GM12878 (cell line): ENCODE measurements at regions not wholly inside any gene's neighbourhood (a gene's known extent, or its start where the extent isn't known, plus 50 kb on each side); places are given as distances from the start of the nearest gene placed in this dataset.

Experiments used
- ATAC-seq: fragments of 200-7000 bp; cut with Tn5 transposase; 3 replicates; pipeline ENCODE4 v1.9.1; 2020; ENCODE audit warnings: mild to moderate bottlenecking, moderate library complexity
- BruUV-seq: library from RNA; stranded (reverse); fragments of 400-500 nt; replicated peaks from 2 replicates; lab custom pipeline; 2021; lab: Mats Ljungman, UMichigan
- CTCF ChIA-PET: fragments of 300-600 bp; sonication (Branson Sonifier 250); formaldehyde crosslinking; extraction: SDS; loops from one replicate; lab custom pipeline; 2021; ENCODE audit warnings: inconsistent platforms; lab: Yijun Ruan, JAX
- POLR2A ChIA-PET: fragments of 350-600 bp; formaldehyde crosslinking; extraction: SDS; loops from one replicate; lab custom pipeline; 2021; ENCODE audit warnings: inconsistent platforms; lab: Charles Lee
- RAD21 ChIA-PET: fragments of 300-600 bp; sonication (Branson Sonifier 250); formaldehyde crosslinking; loops from one replicate; lab custom pipeline; 2023; ENCODE audit warnings: antibody characterized with exemption; ENCODE audit not compliant: unreplicated experiment; lab: Charles Lee
- SMC1A ChIA-PET: fragments of 300-600 bp; sonication (Branson Sonifier 250); formaldehyde crosslinking; loops from one replicate; lab custom pipeline; 2023; ENCODE audit not compliant: unreplicated experiment, uncharacterized antibody; lab: Charles Lee
- DNase-seq: peaks from one replicate; pipeline ENCODE4 v3.0.0-alpha.2; 2011; ENCODE audit warnings: low read depth, low spot score
- FAIRE-seq: peaks from 3 replicates; lab custom pipeline; 2011; peaks lifted over from hg19 to GRCh38; lab: Jason Lieb, UNC
- H2AFZ ChIP-seq: 2 replicates; pipeline ENCODE4 v1.6.0; 2011; ENCODE audit warnings: low read depth, low read length, control low read depth; ENCODE audit not compliant: control insufficient read depth
- H3K27ac ChIP-seq: 2 replicates; pipeline ENCODE4 v1.5.1; 2011; ENCODE audit warnings: control low read depth; ENCODE audit not compliant: control insufficient read depth, insufficient read depth
- H3K27me3 ChIP-seq, 2 experiments: replicated peaks in 1 of 2; 2 replicates each; pipeline versions ENCODE4 v1.6.0 to v1.6.1; 2011; ENCODE audit warnings: low read length in 1 of 2; ENCODE audit not compliant: control insufficient read depth in 2 of 2, insufficient read depth in 2 of 2
- H3K36me3 ChIP-seq, 2 experiments: 2 replicates each; pipeline ENCODE4 v1.5.1; 2011; ENCODE audit warnings: low read length in 1 of 2; ENCODE audit not compliant: control insufficient read depth in 2 of 2, insufficient read depth in 2 of 2
- H3K4me1 ChIP-seq: 2 replicates; pipeline ENCODE4 v1.6.1; 2011; ENCODE audit warnings: mild to moderate bottlenecking, low read length, moderate library complexity, mixed read lengths; ENCODE audit not compliant: control insufficient read depth, insufficient read depth
- H3K4me2 ChIP-seq: 2 replicates; pipeline ENCODE4 v1.6.0; 2011; ENCODE audit warnings: control low read depth; ENCODE audit not compliant: control insufficient read depth, insufficient read depth
- H3K4me3 ChIP-seq: fragments of 200-600 bp; sonication (generic); 2 replicates; pipeline ENCODE4 v1.5.1; 2016
- H3K79me2 ChIP-seq: 2 replicates; pipeline ENCODE4 v1.6.0; 2011; ENCODE audit warnings: low read length; ENCODE audit not compliant: control insufficient read depth, insufficient read depth
- H3K9ac ChIP-seq: 2 replicates; pipeline ENCODE4 v1.8.0; 2011; ENCODE audit warnings: low read length, control low read depth, mixed read lengths; ENCODE audit not compliant: control insufficient read depth, insufficient read depth
- H3K9me3 ChIP-seq: replicated peaks from 3 replicates; pipeline ENCODE4 v1.5.1; 2011; ENCODE audit warnings: mild to moderate bottlenecking, low read length; ENCODE audit not compliant: control insufficient read depth, insufficient read depth
- H4K20me1 ChIP-seq: 2 replicates; pipeline ENCODE4 v1.6.0; 2011; ENCODE audit not compliant: control insufficient read depth, insufficient read depth
- BACH1 ChIP-seq: fragments of 450-650 bp; IDR thresholded peaks from 2 replicates; pipeline ENCODE4 v1.6.1; 2017; ENCODE audit warnings: mild to moderate bottlenecking, borderline replicate concordance
- BCL11A ChIP-seq: IDR thresholded peaks from 2 replicates; pipeline ENCODE4 v1.6.1; 2011; ENCODE audit warnings: low read depth, low read length
- CBX3 ChIP-seq: fragments of 200-600 bp; sonication (generic); IDR thresholded peaks from 2 replicates; pipeline ENCODE4 v1.6.1; 2016; ENCODE audit warnings: low read depth, borderline replicate concordance
- DPF2 ChIP-seq: fragments of 450-650 bp; IDR thresholded peaks from 2 replicates; pipeline ENCODE4 v1.6.1; 2017; ENCODE audit warnings: mild to moderate bottlenecking
- ESRRA ChIP-seq: IDR thresholded peaks from 2 replicates; pipeline ENCODE4 v1.6.1; 2012; ENCODE audit warnings: mild to moderate bottlenecking, low read length, improper control_type of control experiment
- ETV6 ChIP-seq, 2 experiments: fragments of 450-650 bp in 1 of 2; IDR thresholded peaks in 1 of 2; conservative IDR thresholded peaks in 1 of 2; 2 replicates each; pipeline ENCODE4 v1.6.1; 2014; ENCODE audit warnings: antibody characterized with exemption in 1 of 2, borderline replicate concordance in 1 of 2, low read depth in 1 of 2, mild to moderate bottlenecking in 1 of 2, moderate library complexity in 1 of 2
- IRF4 ChIP-seq: IDR thresholded peaks from 2 replicates; pipeline ENCODE4 v1.6.1; 2011; ENCODE audit warnings: low read depth, low read length
- KLF5 ChIP-seq: fragments of 450-650 bp; IDR thresholded peaks from 2 replicates; pipeline ENCODE4 v1.6.1; 2014; ENCODE audit warnings: mild to moderate bottlenecking; ENCODE audit not compliant: partially characterized antibody
- NR2F1 ChIP-seq: fragments of 450-650 bp; conservative IDR thresholded peaks from 2 replicates; pipeline ENCODE4 v1.6.1; 2017; ENCODE audit warnings: mild to moderate bottlenecking
- PAX8 ChIP-seq: fragments of 450-650 bp; IDR thresholded peaks from 2 replicates; pipeline ENCODE4 v1.6.1; 2017; ENCODE audit warnings: mild to moderate bottlenecking, moderate library complexity
- RBBP5 ChIP-seq: fragments of 200-600 bp; sonication (generic); conservative IDR thresholded peaks from 2 replicates; pipeline ENCODE4 v1.6.1; 2016
- SIN3A ChIP-seq: IDR thresholded peaks from 2 replicates; pipeline ENCODE4 v1.6.1; 2012; ENCODE audit warnings: low read depth, low read length, improper control_type of control experiment
- SREBF2 ChIP-seq: IDR thresholded peaks from 2 replicates; pipeline ENCODE4 v1.6.1; 2012; ENCODE audit warnings: mild to moderate bottlenecking, low read length
- SUPT20H ChIP-seq: IDR thresholded peaks from 2 replicates; pipeline ENCODE4 v1.6.1; 2011; ENCODE audit warnings: low read depth, mild to moderate bottlenecking, low read length, moderate library complexity, borderline replicate concordance; ENCODE audit not compliant: control insufficient read depth
- WRNIP1 ChIP-seq: IDR thresholded peaks from 2 replicates; pipeline ENCODE4 v1.6.1; 2011; ENCODE audit warnings: low read depth, low read length, improper control_type of control experiment, borderline replicate concordance
- ZNF24 ChIP-seq: fragments of 450-650 bp; IDR thresholded peaks from 2 replicates; pipeline ENCODE4 v1.6.1; 2017; ENCODE audit warnings: antibody characterized with exemption, mild to moderate bottlenecking
- WGBS: methylation state at CpG from one replicate; pipeline ENCODE4 v1.1.6; 2016; ENCODE audit warnings: low lambda C conversion rate; ENCODE audit not compliant: insufficient replicate concordance, insufficient coverage; ENCODE audit errors: missing lambda C conversion rate; 5-methylcytosine and 5-hydroxymethylcytosine counted together
- in situ Hi-C: fragments of 300-500 bp; cut with MboI; formaldehyde crosslinking; loops from 9 replicates; pipeline ENCODE4 v1.14.3; 2018; ENCODE audit warnings: mixed read lengths
- intact Hi-C: fragments of 100-400 bp; cut with micrococcal nuclease; formaldehyde crosslinking; loops from one replicate; pipeline ENCODE4 v1.14.2; 2022; ENCODE audit not compliant: unreplicated experiment
- TF ChIP-seq, protein P1 (sequence below): IDR thresholded peaks from 2 replicates; pipeline ENCODE4 v1.6.1; 2012; ENCODE audit warnings: low read depth, low read length, improper control_type of control experiment
- TF ChIP-seq, protein P2 (sequence below): fragments of 450-650 bp; IDR thresholded peaks from 2 replicates; pipeline ENCODE4 v1.6.1; 2018; ENCODE audit warnings: borderline replicate concordance, mild to moderate bottlenecking; ENCODE audit not compliant: partially characterized antibody

DNA sequence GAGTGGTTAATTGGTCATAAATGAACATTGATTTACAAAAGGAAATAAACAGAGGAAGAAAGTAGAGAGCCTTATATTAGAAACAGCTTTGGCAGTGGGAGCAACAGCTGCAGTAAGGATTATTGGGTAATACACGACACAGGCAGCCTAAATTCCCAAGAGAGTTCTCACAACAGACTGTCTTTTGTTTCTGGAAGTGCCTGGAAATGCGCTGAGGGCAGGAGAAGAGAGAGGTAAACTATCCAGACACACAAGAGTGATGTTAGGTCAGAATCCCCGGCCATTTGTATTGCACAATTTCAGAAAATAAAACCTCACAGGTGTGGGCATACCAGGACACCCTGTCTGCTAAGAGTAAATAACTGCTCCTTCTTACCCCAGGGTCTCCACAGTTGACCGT is 450.4 kb upstream of the CTNND2 start:
- in situ Hi-C loops (no loop called here), intact Hi-C loops (no loop called here)
- H4K20me1 ChIP-seq = no peaks in the 10 kb centered on the region
- ATAC-seq = no peak
- no peaks in the 10 kb centered on the region for H3K4me1 ChIP-seq
- CTCF ChIA-PET = no interaction called here
- TF ChIP-seq SIN3A (no peak), DPF2 (no peak), KLF5 (no peak)
- SMC1A ChIA-PET = interaction anchor here (1.0 to 1.4 kb wide), 2 partner anchors 11 kb away, joined by 3 read pairs; no protein-coding TSS in a partner anchor
- H3K27me3 ChIP-seq = no peaks in the 10 kb centered on the region
- H3K9ac ChIP-seq = no peak overlapping the region
- no peaks in the 10 kb centered on the region for H3K79me2 ChIP-seq
- H2AFZ ChIP-seq = no peak overlapping the region
- DNase-seq = no peak
- no peak overlapping the region for H3K27ac ChIP-seq
- H3K36me3 ChIP-seq = no peaks in the 10 kb centered on the region
- FAIRE-seq = no peak
- no peak overlapping the region for H3K4me3 ChIP-seq
- RAD21 ChIA-PET = interaction anchor here (1.1 to 1.4 kb wide), 2 partner anchors 10 to 48 kb away, joined by 3 to 4 read pairs; no protein-coding TSS in a partner anchor
- WGBS = 12% methylated on average over 4 of the region's 4 CpGs
- BruUV-seq = no TSS peak
- H3K9me3 ChIP-seq = no peaks in the 10 kb centered on the region
- POLR2A ChIA-PET = no interaction called here
- no peak overlapping the region for H3K4me2 ChIP-seq

GRCh38 chr5:12343558-12343957 is 439.3 kb upstream of the CTNND2 start:
- ChIA-PET SMC1A (interaction anchor here (0.8 to 1.2 kb wide), 2 partner anchors 12 to 21 kb away, joined by 3 to 4 read pairs; no protein-coding TSS in a partner anchor), CTCF (no interaction called here), RAD21 (interaction anchor here (0.6 kb wide), 1 partner anchor 32 kb away, joined by 3 read pairs; no protein-coding TSS in a partner anchor), POLR2A (no interaction called here)
- ATAC-seq (no peak), DNase-seq (no peak), FAIRE-seq (no peak)
- Histone ChIP-seq H4K20me1 (no peaks in the 10 kb centered on the region), H3K9me3 (no peaks in the 10 kb centered on the region), H2AFZ (no peak overlapping the region), H3K9ac (no peak overlapping the region), H3K36me3 (no peaks in the 10 kb centered on the region), H3K4me3 (no peak overlapping the region), H3K79me2 (no peaks in the 10 kb centered on the region), H3K27ac (no peak overlapping the region), H3K4me1 (no peaks in the 10 kb centered on the region), H3K27me3 (no peaks in the 10 kb centered on the region), H3K4me2 (no peak overlapping the region)
- no TSS peak for BruUV-seq
- in situ Hi-C loops (no loop called here), intact Hi-C loops (no loop called here)
- 0% methylated on average over 3 of the region's 3 CpGs for WGBS
- TF ChIP-seq ZNF24 (no peak), RBBP5 (no peak), CBX3 (no peak), NR2F1 (no peak), BCL11A (no peak), BACH1 (no peak), WRNIP1 (no peak), SUPT20H (no peak), ETV6 (conservative IDR thresholded peaks at IDR 0.05 in 1 of 2, IDR thresholded peaks at IDR 0.05 in 1 of 2; ENCODE audit: borderline replicate concordance in 1 of 2, low read depth in 1 of 2) (no peak), IRF4 (no peak), SREBF2 (no peak), ESRRA (no peak), PAX8 (no peak)
- TF ChIP-seq, protein P1, sequence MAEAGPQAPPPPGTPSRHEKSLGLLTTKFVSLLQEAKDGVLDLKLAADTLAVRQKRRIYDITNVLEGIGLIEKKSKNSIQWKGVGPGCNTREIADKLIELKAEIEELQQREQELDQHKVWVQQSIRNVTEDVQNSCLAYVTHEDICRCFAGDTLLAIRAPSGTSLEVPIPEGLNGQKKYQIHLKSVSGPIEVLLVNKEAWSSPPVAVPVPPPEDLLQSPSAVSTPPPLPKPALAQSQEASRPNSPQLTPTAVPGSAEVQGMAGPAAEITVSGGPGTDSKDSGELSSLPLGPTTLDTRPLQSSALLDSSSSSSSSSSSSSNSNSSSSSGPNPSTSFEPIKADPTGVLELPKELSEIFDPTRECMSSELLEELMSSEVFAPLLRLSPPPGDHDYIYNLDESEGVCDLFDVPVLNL = no peak
- TF ChIP-seq, protein P2, sequence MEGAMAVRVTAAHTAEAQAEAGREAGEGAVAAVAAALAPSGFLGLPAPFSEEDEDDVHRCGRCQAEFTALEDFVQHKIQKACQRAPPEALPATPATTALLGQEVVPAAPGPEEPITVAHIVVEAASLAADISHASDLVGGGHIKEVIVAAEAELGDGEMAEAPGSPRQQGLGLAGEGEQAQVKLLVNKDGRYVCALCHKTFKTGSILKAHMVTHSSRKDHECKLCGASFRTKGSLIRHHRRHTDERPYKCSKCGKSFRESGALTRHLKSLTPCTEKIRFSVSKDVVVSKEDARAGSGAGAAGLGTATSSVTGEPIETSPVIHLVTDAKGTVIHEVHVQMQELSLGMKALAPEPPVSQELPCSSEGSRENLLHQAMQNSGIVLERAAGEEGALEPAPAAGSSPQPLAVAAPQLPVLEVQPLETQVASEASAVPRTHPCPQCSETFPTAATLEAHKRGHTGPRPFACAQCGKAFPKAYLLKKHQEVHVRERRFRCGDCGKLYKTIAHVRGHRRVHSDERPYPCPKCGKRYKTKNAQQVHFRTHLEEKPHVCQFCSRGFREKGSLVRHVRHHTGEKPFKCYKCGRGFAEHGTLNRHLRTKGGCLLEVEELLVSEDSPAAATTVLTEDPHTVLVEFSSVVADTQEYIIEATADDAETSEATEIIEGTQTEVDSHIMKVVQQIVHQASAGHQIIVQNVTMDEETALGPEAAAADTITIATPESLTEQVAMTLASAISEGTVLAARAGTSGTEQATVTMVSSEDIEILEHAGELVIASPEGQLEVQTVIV = no peak
